ENCODE measurements at regions not wholly inside any gene's neighbourhood (a gene's known extent, or its start where the extent isn't known, plus 50 kb on each side); places are given as distances from the start of the nearest gene placed in this dataset.

- TF ChIP-seq CTCF (IDR thresholded peaks at IDR 0.05; ENCODE audit: insufficient read depth, missing control alignments): no peak
- no peak for FAIRE-seq
- DNase-seq (ENCODE audit: insufficient read length, low spot score): no peak
Observed at GRCh38 chr6:25186919-25187318, 92.3 kb upstream of the CARMIL1 start.

- no peak for DNase-seq (ENCODE audit: insufficient read length, low spot score)
- TF ChIP-seq CTCF (IDR thresholded peaks at IDR 0.05; ENCODE audit: insufficient read depth, missing control alignments): no peak
- no peak for FAIRE-seq
Observed at GRCh38 chr6:25188232-25188631, 90.9 kb upstream of the CARMIL1 start.

GRCh38 chr6:25192590-25193459 is 86.3 kb upstream of the CARMIL1 start:
- TF ChIP-seq CTCF (IDR thresholded peaks at IDR 0.05; ENCODE audit: insufficient read depth, missing control alignments): no peak
- FAIRE-seq (no peak), DNase-seq (ENCODE audit: insufficient read length, low spot score) (no peak)

GRCh38 chr6:25193460-25194171 is 85.6 kb upstream of the CARMIL1 start:
- TF ChIP-seq CTCF (IDR thresholded peaks at IDR 0.05; ENCODE audit: insufficient read depth, missing control alignments): no peak
- FAIRE-seq: no peak
- DNase-seq (ENCODE audit: insufficient read length, low spot score): no peak

DNA sequence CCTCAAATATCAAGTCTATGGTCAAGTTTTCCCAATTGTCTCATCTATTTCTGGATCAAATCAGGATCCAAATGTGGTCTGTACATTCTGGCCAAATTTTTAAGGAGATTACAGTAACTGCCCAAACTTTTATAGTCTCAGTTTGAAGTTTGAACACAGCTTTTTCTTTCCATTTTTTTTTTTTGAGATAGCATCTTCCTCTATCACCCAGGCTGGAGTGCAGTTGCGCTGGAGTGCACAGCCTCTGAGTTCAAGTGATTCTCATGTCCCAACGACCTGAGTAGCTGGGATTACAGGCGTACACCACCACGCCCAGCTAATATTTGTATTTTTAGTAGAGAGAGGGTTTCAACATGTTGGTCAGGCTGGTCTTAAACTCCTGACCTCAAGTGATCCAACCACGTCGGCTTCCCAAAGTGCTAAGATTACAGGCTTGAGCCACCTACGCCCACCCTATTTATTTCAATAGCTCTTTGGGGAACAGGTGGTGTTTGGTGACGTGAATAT is 84.9 kb upstream of the CARMIL1 start:
- TF ChIP-seq CTCF (IDR thresholded peaks at IDR 0.05; ENCODE audit: insufficient read depth, missing control alignments): no peak
- FAIRE-seq (no peak), DNase-seq (ENCODE audit: insufficient read length, low spot score) (no peak)

DNA sequence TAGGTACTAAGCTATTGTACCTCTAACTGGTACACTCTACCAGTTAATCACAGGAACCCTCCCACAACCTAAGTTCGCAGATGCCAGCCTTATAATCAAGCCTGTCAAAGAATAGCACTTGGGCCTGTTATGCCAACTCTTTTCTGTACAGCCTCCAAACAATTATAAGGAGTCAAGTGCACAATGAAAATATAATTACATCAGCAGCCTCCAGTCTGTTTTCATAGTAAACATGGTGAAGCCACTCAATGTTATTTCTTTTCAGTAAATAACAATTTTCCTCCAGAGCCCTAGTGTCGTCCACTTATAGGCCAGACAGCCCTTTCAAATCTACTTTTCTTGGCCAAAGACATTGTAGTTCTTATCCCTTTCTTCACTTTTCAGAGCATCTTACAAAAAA is 82.7 kb upstream of the CARMIL1 start:
- no peak for DNase-seq (ENCODE audit: insufficient read length, low spot score)
- no peak for FAIRE-seq
- no peak for TF ChIP-seq CTCF (IDR thresholded peaks at IDR 0.05; ENCODE audit: insufficient read depth, missing control alignments)
